GM10266 (cell line): ENCODE measurements at regions not wholly inside any gene's neighbourhood (a gene's known extent, or its start where the extent isn't known, plus 50 kb on each side); places are given as distances from the start of the nearest gene placed in this dataset.

ENCODE experiments used
- DNase-seq: peaks from one replicate; pipeline ENCODE4 v3.0.0; 2012; ENCODE audit errors: extremely low spot score
- CTCF ChIP-seq: IDR thresholded peaks from 2 replicates; pipeline ENCODE4 v1.5.1; 2012; ENCODE audit warnings: mild to moderate bottlenecking, low read depth; ENCODE audit not compliant: control insufficient read depth, insufficient read depth; ENCODE audit errors: missing control alignments

DNA sequence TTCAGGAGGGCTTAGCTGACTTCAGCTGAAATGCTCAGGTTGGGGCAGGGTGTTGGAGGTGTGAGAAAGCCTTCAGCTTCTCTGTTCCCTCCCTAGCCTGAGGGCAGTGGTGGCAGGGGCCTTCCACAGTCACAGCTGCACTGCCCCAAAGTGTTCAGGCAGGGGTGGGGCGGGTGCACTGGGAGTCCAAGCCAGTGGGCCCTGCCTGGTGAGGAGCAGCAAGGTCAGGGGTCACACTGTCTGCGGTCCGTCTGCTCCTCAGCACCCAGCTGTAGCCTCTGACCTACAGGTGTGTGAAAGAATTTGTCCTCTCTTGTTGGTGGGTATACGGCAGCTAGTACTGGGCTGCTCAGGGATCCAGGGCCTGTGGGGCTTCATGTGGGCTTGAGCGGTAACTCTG lies 490.4 kb upstream of the NCAM2 start:
- no peak for DNase-seq
- no peak for TF ChIP-seq CTCF

- DNase-seq = no peak
- TF ChIP-seq CTCF = no peak
Measured at GRCh38 chr21:20511216-20511880, 486.9 kb upstream of the NCAM2 start.

DNA sequence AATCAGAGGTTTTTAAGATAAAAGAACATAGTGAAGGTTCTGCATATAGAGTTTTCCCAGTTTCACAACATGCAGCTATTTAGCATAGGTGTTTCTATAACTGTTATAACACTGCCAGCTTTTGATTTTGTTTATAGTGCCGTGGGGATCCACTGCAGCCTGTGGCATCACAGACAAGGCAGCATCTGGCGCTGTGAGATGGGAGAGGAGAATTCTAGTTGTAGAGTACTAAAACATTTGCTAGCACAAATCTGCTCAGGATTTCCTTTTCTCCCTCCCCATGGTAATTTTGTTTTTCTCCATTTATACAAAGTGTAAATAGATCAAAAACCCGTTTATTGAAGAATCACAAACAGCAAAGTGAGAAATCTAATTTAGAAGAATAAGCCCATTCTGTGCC lies 482.8 kb upstream of the NCAM2 start:
- DNase-seq = no peak
- TF ChIP-seq CTCF = no peak

GRCh38 chr21:20519076-20519475 lies 479.1 kb upstream of the NCAM2 start:
- no peak for TF ChIP-seq CTCF
- no peak for DNase-seq

- DNase-seq = no peak
- no peak for TF ChIP-seq CTCF
Measured at GRCh38 chr21:20522611-20523010, 475.6 kb upstream of the NCAM2 start.

DNA sequence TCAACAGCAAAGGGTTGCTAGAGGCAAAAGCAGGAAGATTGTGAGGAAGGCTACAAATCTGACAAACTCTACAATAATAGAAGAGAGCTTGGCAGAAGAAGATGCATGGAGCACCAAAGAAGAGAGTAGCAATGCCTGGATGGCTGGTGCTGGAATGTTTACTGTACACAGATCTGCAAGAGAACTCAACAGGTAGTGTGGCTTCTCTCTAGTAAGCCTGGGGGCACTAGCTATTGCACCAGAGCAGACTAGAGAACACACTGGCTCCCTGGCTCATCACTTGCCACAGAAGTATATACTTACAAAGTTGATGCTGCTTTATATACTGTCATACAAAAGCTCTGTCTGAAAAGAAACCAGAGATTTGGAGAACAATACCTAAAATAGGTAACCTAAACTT lies 475.0 kb upstream of the NCAM2 start:
- TF ChIP-seq CTCF = no peak
- DNase-seq = no peak

DNA sequence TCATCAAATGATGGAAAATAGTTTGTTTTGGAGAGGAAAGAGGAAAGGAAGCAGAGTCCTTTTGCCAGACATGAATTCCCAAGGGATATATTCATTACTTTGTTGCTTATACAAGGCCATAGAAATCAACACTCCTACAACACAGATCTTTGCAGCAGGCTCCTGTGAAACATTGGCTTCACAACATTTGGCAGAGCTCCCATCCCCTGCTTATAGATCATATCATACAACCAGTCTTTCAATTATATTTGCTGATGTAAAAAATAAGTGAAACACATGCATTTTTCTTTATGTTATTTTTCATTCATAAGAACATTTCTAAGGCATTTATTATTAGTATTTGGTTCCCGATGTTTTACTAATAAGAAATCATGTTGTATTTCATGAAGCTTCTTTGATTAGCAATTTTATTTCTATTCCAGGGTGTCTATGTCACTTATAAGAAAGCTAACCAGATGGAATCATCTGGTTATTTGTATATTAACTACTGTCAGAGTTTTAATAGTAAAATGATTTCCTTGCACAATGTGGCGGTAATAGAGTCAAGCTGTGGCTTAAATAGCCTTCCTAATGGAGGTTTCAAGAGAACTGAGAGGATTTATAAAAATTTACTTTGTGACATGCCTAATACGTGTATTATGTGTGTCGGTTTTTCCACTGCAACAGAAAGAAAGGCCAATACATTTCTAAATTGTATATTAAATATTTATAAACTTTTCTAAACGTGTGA lies 470.3 kb upstream of the NCAM2 start:
- no peak for TF ChIP-seq CTCF
- DNase-seq = no peak
